ENCODE measurements at regions not wholly inside any gene's neighbourhood (a gene's known extent, or its start where the extent isn't known, plus 50 kb on each side); places are given as distances from the start of the nearest gene placed in this dataset.

GRCh38 chr5:2550509-2550908 is 201.0 kb downstream of the IRX2 start:
- Histone ChIP-seq H3K4me3 (no peak overlapping the region), H3K9me3 (no peaks in the 10 kb centered on the region), H3K27ac (no peak overlapping the region), H3K27me3 (no peaks in the 10 kb centered on the region), H3K36me3 (no peaks in the 10 kb centered on the region), H3K4me1 (no peaks in the 10 kb centered on the region)
- DNase-seq (no peak), ATAC-seq (no peak)
- in situ Hi-C loops (cut with MboI; ENCODE audit: low sequenced_read_pairs in 4 of 4) = no loop called here
- no peak for TF ChIP-seq CTCF (IDR thresholded peaks at IDR 0.05 in 4 of 5, conservative IDR thresholded peaks at IDR 0.05 in 1 of 5)
- no peak for TF ChIP-seq POLR2A (IDR thresholded peaks at IDR 0.05)
- intact Hi-C loops (cut with DNase I; ENCODE audit: low total_unique reads) = no loop called here

- Histone ChIP-seq H3K4me3 (no peak overlapping the region), H3K4me1 (no peaks in the 10 kb centered on the region), H3K27ac (no peak overlapping the region), H3K9me3 (no peaks in the 10 kb centered on the region), H3K27me3 (no peaks in the 10 kb centered on the region), H3K36me3 (no peaks in the 10 kb centered on the region)
- in situ Hi-C loops (cut with MboI; ENCODE audit: low sequenced_read_pairs in 4 of 4) (no loop called here), intact Hi-C loops (cut with DNase I; ENCODE audit: low total_unique reads) (no loop called here)
- ATAC-seq (no peak), DNase-seq (no peak)
- TF ChIP-seq CTCF (IDR thresholded peaks at IDR 0.05 in 4 of 5, conservative IDR thresholded peaks at IDR 0.05 in 1 of 5) = no peak
- no peak for TF ChIP-seq POLR2A (IDR thresholded peaks at IDR 0.05)
Measured at GRCh38 chr5:2549900-2550299, 201.6 kb downstream of the IRX2 start.

GRCh38 chr5:2549354-2549753 is 202.1 kb downstream of the IRX2 start:
- Histone ChIP-seq H3K27me3 (no peaks in the 10 kb centered on the region), H3K9me3 (no peaks in the 10 kb centered on the region), H3K4me3 (no peak overlapping the region), H3K27ac (no peak overlapping the region), H3K4me1 (no peaks in the 10 kb centered on the region), H3K36me3 (no peaks in the 10 kb centered on the region)
- ATAC-seq = no peak
- intact Hi-C loops (cut with DNase I; ENCODE audit: low total_unique reads) (no loop called here), in situ Hi-C loops (cut with MboI; ENCODE audit: low sequenced_read_pairs in 4 of 4) (no loop called here)
- no peak for TF ChIP-seq CTCF (IDR thresholded peaks at IDR 0.05 in 4 of 5, conservative IDR thresholded peaks at IDR 0.05 in 1 of 5)
- no peak for TF ChIP-seq POLR2A (IDR thresholded peaks at IDR 0.05)
- no peak for DNase-seq

GRCh38 chr5:2546938-2547337 is 204.5 kb downstream of the IRX2 start:
- no peak overlapping the region for H3K27ac ChIP-seq
- ATAC-seq = no peak

More at GRCh38 chr5:2546938-2547337, 204.5 kb downstream of the IRX2 start:
- TF ChIP-seq POLR2A (IDR thresholded peaks at IDR 0.05) (no peak), CTCF (IDR thresholded peaks at IDR 0.05 in 4 of 5, conservative IDR thresholded peaks at IDR 0.05 in 1 of 5) (no peak)
- intact Hi-C loops (cut with DNase I; ENCODE audit: low total_unique reads) (no loop called here), in situ Hi-C loops (cut with MboI; ENCODE audit: low sequenced_read_pairs in 4 of 4) (no loop called here)
- no peaks in the 10 kb centered on the region for H3K9me3 ChIP-seq
- no peak for DNase-seq
- H3K4me1 ChIP-seq = no peaks in the 10 kb centered on the region
- no peak overlapping the region for H3K4me3 ChIP-seq
- H3K36me3 ChIP-seq = no peaks in the 10 kb centered on the region
- H3K27me3 ChIP-seq = no peaks in the 10 kb centered on the region
